Epithelial cell of proximal tubule (primary cell): ENCODE measurements at regions not wholly inside any gene's neighbourhood (a gene's known extent, or its start where the extent isn't known, plus 50 kb on each side); places are given as distances from the start of the nearest gene placed in this dataset.
"Not testable (repeated sequence)": the region's sequence is repeated elsewhere in the genome, so short reads cannot be mapped to it uniquely, and the experiment has no call there.

ENCODE experiments used
- DNase-seq: peaks from one replicate; pipeline ENCODE4 v3.0.0-alpha.2; 2011; ENCODE audit warnings: low read depth
- H3K4me3 ChIP-seq: 2 replicates; pipeline ENCODE4 v1.5.1; 2011; ENCODE audit warnings: low read depth, mild to moderate bottlenecking, low read length
- CTCF ChIP-seq: conservative IDR thresholded peaks from 2 replicates; pipeline ENCODE4 v1.5.1; 2012; ENCODE audit warnings: low read depth, mild to moderate bottlenecking, low read length

- no peak for TF ChIP-seq CTCF
- H3K4me3 ChIP-seq: no peak overlapping the region
- DNase-seq: no peak
These were observed 1150.7 kb downstream of the FSCB start for GRCh38 chr14:43356382-43356781.

- no peak overlapping the region for H3K4me3 ChIP-seq
- no peak for TF ChIP-seq CTCF
- no peak for DNase-seq
These were observed 1165.2 kb downstream of the FSCB start for GRCh38 chr14:43341921-43342320.

DNA sequence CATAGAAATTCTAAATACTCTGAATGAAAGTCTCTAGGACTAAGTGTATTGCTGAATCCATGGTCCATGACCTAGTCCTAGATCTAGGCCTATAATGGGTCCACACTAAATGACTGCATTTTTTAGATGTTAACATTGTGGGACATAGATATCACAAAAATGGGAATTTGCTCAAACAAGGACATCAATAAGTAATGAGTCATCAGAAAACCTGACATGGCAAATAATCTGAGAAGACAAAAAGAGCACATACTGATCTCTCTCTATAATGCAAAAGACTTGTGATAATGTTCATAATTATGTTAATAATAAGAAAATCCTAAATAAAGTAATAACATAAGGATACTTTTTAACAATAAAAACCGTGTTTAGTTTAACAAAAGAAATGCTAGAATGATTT is 1168.4 kb downstream of the FSCB start:
- DNase-seq: no peak
- no peak for TF ChIP-seq CTCF
- no peak overlapping the region for H3K4me3 ChIP-seq

GRCh38 chr14:43336351-43336750 is 1170.7 kb downstream of the FSCB start:
- no peak overlapping the region for H3K4me3 ChIP-seq
- no peak for TF ChIP-seq CTCF
- no peak for DNase-seq

DNA sequence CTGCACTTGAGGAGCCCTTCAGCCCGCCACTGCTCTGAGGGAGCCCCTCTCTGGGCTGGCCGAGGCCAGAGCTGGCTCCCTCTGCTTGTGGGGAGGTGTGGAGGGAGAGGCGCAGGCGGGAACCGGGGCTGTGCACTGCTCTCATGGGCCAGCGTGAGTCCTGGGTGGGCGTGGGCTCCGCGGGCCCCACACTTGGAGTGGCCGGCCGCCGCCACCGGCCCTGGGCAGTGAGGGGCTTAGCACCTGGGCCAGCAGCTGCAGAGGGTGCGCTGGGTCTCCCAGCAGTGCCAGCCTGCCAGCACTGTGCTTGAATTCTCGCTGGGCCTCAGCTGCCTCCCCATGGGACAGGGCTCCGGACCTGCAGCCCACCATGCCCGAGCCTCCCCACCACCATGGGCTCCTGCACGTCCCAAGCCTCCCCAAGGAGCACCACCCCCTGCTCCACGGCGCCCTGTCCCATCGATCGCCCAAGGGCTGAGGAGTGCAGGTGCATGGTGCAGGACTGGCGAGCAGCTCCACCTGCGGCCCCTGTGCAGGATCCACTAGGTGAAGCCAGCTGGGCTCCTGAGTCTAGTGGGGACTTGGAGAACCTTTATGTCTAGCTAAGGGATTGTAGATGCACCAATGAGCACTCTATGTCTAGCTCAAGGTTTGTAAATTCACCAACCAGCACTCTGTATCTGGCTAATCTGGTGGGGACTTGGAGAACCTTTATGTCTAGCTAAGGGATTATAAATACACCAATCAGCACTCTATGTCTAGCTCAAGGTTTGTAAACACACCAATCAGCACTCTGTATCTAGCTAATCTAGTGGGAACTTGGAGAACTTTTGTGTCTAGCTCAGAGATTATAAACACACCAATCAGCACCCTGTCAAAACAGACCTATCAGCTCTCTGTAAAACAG is 1180.3 kb downstream of the FSCB start:
- not testable (repeated sequence) for DNase-seq, H3K4me3 ChIP-seq

DNA sequence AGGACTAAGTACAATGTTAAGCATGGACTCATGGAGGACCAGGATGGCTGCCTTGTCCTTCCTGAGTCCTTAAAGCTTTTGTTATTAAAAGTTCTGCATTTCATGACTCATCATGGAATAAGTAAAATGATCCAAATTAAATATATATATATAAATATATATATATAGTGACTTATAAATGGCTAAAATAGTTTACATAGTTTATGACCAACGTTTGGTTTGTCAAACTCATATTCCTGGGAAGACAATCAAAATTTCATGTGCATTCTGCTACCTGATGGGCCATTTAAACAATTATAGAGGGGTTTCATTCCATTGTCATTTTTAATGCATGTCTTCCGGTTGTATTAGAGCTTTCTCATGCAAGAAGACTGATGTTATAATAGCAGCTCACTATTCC is 1190.7 kb downstream of the FSCB start:
- no peak for DNase-seq
- H3K4me3 ChIP-seq: no peak overlapping the region
- no peak for TF ChIP-seq CTCF

GRCh38 chr14:43313719-43314118 is 1193.4 kb downstream of the FSCB start:
- H3K4me3 ChIP-seq: no peak overlapping the region
- no peak for TF ChIP-seq CTCF
- DNase-seq: no peak
